H9 (cell line): ENCODE measurements at regions not wholly inside any gene's neighbourhood (a gene's known extent, or its start where the extent isn't known, plus 50 kb on each side); places are given as distances from the start of the nearest gene placed in this dataset.

Experiments used
- DNase-seq: peaks from one replicate; pipeline ENCODE4 v3.0.0-alpha.2; 2017
- H2AFZ ChIP-seq: one replicate; pipeline ENCODE4 v1.6.1; 2013; ENCODE audit warnings: mild to moderate bottlenecking, low read length, control low read depth, moderate library complexity
- H2AK5ac ChIP-seq: 2 replicates; pipeline ENCODE4 v1.6.1; 2013; ENCODE audit warnings: low read length, control low read depth, mixed read lengths; ENCODE audit not compliant: insufficient read length
- H2BK120ac ChIP-seq: one replicate; pipeline ENCODE4 v1.6.1; 2013; ENCODE audit warnings: low read depth, mild to moderate bottlenecking, low read length, control low read depth, inconsistent platforms; ENCODE audit not compliant: poor library complexity, severe bottlenecking
- H2BK12ac ChIP-seq: 2 replicates; pipeline ENCODE4 v1.6.1; 2013; ENCODE audit warnings: low read length, control low read depth, mixed read lengths, low read depth; ENCODE audit not compliant: insufficient read length
- H2BK15ac ChIP-seq: 2 replicates; pipeline ENCODE4 v1.6.1; 2013; ENCODE audit warnings: low read depth, low read length, control low read depth
- H2BK20ac ChIP-seq: one replicate; pipeline ENCODE4 v1.6.1; 2013; ENCODE audit warnings: low read depth, mild to moderate bottlenecking, low read length, control low read depth, inconsistent platforms; ENCODE audit not compliant: poor library complexity, severe bottlenecking
- H2BK5ac ChIP-seq: 2 replicates; pipeline ENCODE4 v1.6.1; 2013; ENCODE audit warnings: low read length, control low read depth, mixed read lengths; ENCODE audit not compliant: insufficient read length
- H3K14ac ChIP-seq: 2 replicates; pipeline ENCODE4 v1.6.1; 2013; ENCODE audit warnings: low read length, control low read depth; ENCODE audit not compliant: insufficient read depth
- H3K18ac ChIP-seq: 2 replicates; pipeline ENCODE4 v1.6.1; 2013; ENCODE audit warnings: low read depth, mild to moderate bottlenecking, mixed read lengths, low read length, control low read depth; ENCODE audit not compliant: insufficient read length
- H3K23ac ChIP-seq: 2 replicates; pipeline ENCODE4 v1.6.1; 2013; ENCODE audit warnings: low read length, control low read depth, mixed read lengths, low read depth; ENCODE audit not compliant: insufficient read length
- H3K23me2 ChIP-seq: 2 replicates; pipeline ENCODE4 v1.6.1; 2013; ENCODE audit warnings: low read depth, mild to moderate bottlenecking, mixed read lengths, low read length, control low read depth; ENCODE audit not compliant: insufficient read length, poor library complexity, severe bottlenecking
- H3K27ac ChIP-seq: 2 replicates; pipeline ENCODE4 v1.5.1; 2013; ENCODE audit warnings: low read length, control low read depth, mixed read lengths, low read depth; ENCODE audit not compliant: insufficient read length
- H3K27me3 ChIP-seq: 2 replicates; pipeline ENCODE4 v1.6.1; 2013; ENCODE audit warnings: low read length, control low read depth, inconsistent platforms; ENCODE audit not compliant: insufficient read depth
- H3K4ac ChIP-seq: 2 replicates; pipeline ENCODE4 v1.6.1; 2013; ENCODE audit warnings: low read depth, mild to moderate bottlenecking, control low read depth, inconsistent platforms, low read length, moderate library complexity
- H3K4me1 ChIP-seq: 2 replicates; pipeline ENCODE4 v1.6.1; 2013; ENCODE audit warnings: low read length, control low read depth, inconsistent platforms; ENCODE audit not compliant: insufficient read depth
- H3K4me2 ChIP-seq: 2 replicates; pipeline ENCODE4 v1.6.1; 2013; ENCODE audit warnings: low read length, control low read depth, mixed read lengths; ENCODE audit not compliant: insufficient read length, insufficient read depth
- H3K56ac ChIP-seq: 2 replicates; pipeline ENCODE4 v1.6.1; 2013; ENCODE audit warnings: low read depth, mild to moderate bottlenecking, mixed read lengths, low read length, control low read depth; ENCODE audit not compliant: insufficient read length
- H3K79me1 ChIP-seq: 2 replicates; pipeline ENCODE4 v1.6.1; 2013; ENCODE audit warnings: low read depth, mild to moderate bottlenecking, moderate library complexity, low read length, control low read depth, inconsistent platforms; ENCODE audit not compliant: insufficient read depth, poor library complexity, severe bottlenecking
- H3K79me2 ChIP-seq: 2 replicates; pipeline ENCODE4 v1.6.1; 2013; ENCODE audit warnings: low read length, control low read depth, inconsistent platforms; ENCODE audit not compliant: insufficient read depth
- H3K9ac ChIP-seq: 2 replicates; pipeline ENCODE4 v1.6.1; 2013; ENCODE audit warnings: low read length, control low read depth, mixed read lengths; ENCODE audit not compliant: insufficient read length; ENCODE audit errors: extremely low read depth
- H3K9me3 ChIP-seq: one replicate; pipeline ENCODE4 v1.6.1; 2013; ENCODE audit warnings: low read depth, low read length, inconsistent platforms; ENCODE audit not compliant: control insufficient read depth
- H3T11ph ChIP-seq: one replicate; pipeline ENCODE4 v1.6.1; 2013; ENCODE audit warnings: mild to moderate bottlenecking, low read length, control low read depth, inconsistent platforms
- H4K20me1 ChIP-seq: one replicate; pipeline ENCODE4 v1.6.1; 2013; ENCODE audit not compliant: control insufficient read depth, insufficient read length, insufficient read depth
- H4K5ac ChIP-seq: 2 replicates; pipeline ENCODE4 v1.6.1; 2013; ENCODE audit warnings: low read depth, mild to moderate bottlenecking, mixed read lengths, low read length, control low read depth; ENCODE audit not compliant: insufficient read length
- H4K8ac ChIP-seq: replicated peaks from 2 replicates; pipeline ENCODE4 v1.6.1; 2013; ENCODE audit warnings: low read length, control low read depth, mixed read lengths, low read depth; ENCODE audit not compliant: insufficient read length
- H4K91ac ChIP-seq: 2 replicates; pipeline ENCODE4 v1.6.1; 2013; ENCODE audit warnings: low read depth, mild to moderate bottlenecking, moderate library complexity, mixed read lengths, low read length, control low read depth; ENCODE audit not compliant: insufficient read length
- H3K27ac Mint-ChIP-seq, 3 experiments: 2 replicates in 2 of 3; 3 replicates in 1 of 3; pipeline ENCODE4 v1.8.0; 2020 to 2021; ENCODE audit warnings: mixed read lengths in 3 of 3, mild to moderate bottlenecking in 1 of 3, moderate library complexity in 1 of 3
- H3K27me3 Mint-ChIP-seq: 2 replicates; pipeline ENCODE4 v1.8.0; 2021; ENCODE audit warnings: low read depth, mild to moderate bottlenecking, moderate library complexity, mixed read lengths
- H3K36me3 Mint-ChIP-seq, 3 experiments: 2 replicates in 2 of 3; 3 replicates in 1 of 3; pipeline ENCODE4 v1.8.0; 2020 to 2021; ENCODE audit warnings: low read depth in 3 of 3, mixed read lengths in 3 of 3; ENCODE audit not compliant: insufficient read depth in 1 of 3
- H3K4me1 Mint-ChIP-seq, 2 experiments: 2 replicates each; pipeline ENCODE4 v1.8.0; 2020; ENCODE audit warnings: mixed read lengths in 2 of 2
- H3K4me3 Mint-ChIP-seq, 2 experiments: 2 replicates in 1 of 2; 3 replicates in 1 of 2; pipeline ENCODE4 v1.8.0; 2020 to 2021; ENCODE audit warnings: mild to moderate bottlenecking in 2 of 2, mixed read lengths in 2 of 2, moderate library complexity in 1 of 2
- H3K9me3 Mint-ChIP-seq, 2 experiments: 2 replicates in 1 of 2; 3 replicates in 1 of 2; pipeline ENCODE4 v1.8.0; 2020; ENCODE audit warnings: mild to moderate bottlenecking in 2 of 2, mixed read lengths in 2 of 2, moderate library complexity in 1 of 2
- CTCF ChIP-seq: fragments of 200-600 bp; sonication (generic); conservative IDR thresholded peaks from 3 replicates; pipeline ENCODE4 v1.8.0; 2021; ENCODE audit warnings: antibody characterized with exemption, mild to moderate bottlenecking
- WGBS: extraction: QIAGEN DNeasy Blood & Tissue Kit; methylation state at CpG from one replicate; pipeline ENCODE4 v1.1.7; 2013; ENCODE audit warnings: missing lambda C conversion rate, low lambda C conversion rate, mixed read lengths; ENCODE audit not compliant: insufficient read length; ENCODE audit errors: extremely low coverage; 5-methylcytosine and 5-hydroxymethylcytosine counted together

DNA sequence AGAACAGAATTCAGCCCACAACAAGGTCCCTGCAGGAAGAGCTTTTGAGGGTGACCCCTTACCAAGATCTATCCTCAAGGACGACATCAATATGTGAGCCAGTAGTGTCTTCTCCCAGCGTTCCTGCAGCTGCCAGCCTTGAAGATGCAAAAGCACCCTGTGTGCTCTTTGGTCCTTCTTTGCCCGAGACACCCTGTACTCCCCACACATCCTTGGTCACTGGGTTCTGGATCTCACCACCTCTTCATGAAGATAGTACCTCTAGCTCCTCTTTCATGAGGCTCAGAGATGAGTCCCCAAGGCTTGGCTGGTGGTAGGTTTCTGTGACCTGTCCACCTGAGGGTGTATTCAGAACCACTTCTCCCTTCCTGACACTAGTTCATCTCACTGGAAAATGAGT is 259.6 kb upstream of the FOXQ1 start:
- no peaks in the 10 kb centered on the region for H4K20me1 ChIP-seq
- no peak overlapping the region for H3K23ac ChIP-seq
- H2BK12ac ChIP-seq: no peak overlapping the region
- no peak overlapping the region for H2AFZ ChIP-seq
- Mint-ChIP-seq H3K4me3 (no peak overlapping the region), H3K27me3 (peaks cover 5% of the 10 kb centered on the region), H3K36me3 (no peaks in the 10 kb centered on the region), H3K9me3 (no peaks in the 10 kb centered on the region), H3K4me1 (no peaks in the 10 kb centered on the region), H3K27ac (no peak overlapping the region)
- no peak overlapping the region for H2AK5ac ChIP-seq
- no peaks in the 10 kb centered on the region for H3K23me2 ChIP-seq
- no peak overlapping the region for H4K8ac ChIP-seq
- whole genome bisulfite sequencing: no CpG with 5 or more reads among the region's 3 CpGs
- no peak overlapping the region for H4K5ac ChIP-seq
- no peaks in the 10 kb centered on the region for H3K9me3 ChIP-seq
- H3K4me1 ChIP-seq: no peaks in the 10 kb centered on the region
- no peak overlapping the region for H3K18ac ChIP-seq
- H3K4me2 ChIP-seq: no peak overlapping the region
- no peak overlapping the region for H4K91ac ChIP-seq
- H3K14ac ChIP-seq: no peak overlapping the region
- H3K79me2 ChIP-seq: no peaks in the 10 kb centered on the region
- no peak overlapping the region for H3K27ac ChIP-seq
- H3K56ac ChIP-seq: no peak overlapping the region
- no peak overlapping the region for H3K4ac ChIP-seq
- no peaks in the 10 kb centered on the region for H3K79me1 ChIP-seq
- H2BK5ac ChIP-seq: no peak overlapping the region
- H2BK15ac ChIP-seq: no peak overlapping the region
- no peak overlapping the region for H3K9ac ChIP-seq
- no peaks in the 10 kb centered on the region for H3K27me3 ChIP-seq
- no peak overlapping the region for H3T11ph ChIP-seq
- no peak for DNase-seq
- no peak for TF ChIP-seq CTCF
- no peak overlapping the region for H2BK120ac ChIP-seq
- no peak overlapping the region for H2BK20ac ChIP-seq
